ENCODE measurements at regions not wholly inside any gene's neighbourhood (a gene's known extent, or its start where the extent isn't known, plus 50 kb on each side); places are given as distances from the start of the nearest gene placed in this dataset.

DNA sequence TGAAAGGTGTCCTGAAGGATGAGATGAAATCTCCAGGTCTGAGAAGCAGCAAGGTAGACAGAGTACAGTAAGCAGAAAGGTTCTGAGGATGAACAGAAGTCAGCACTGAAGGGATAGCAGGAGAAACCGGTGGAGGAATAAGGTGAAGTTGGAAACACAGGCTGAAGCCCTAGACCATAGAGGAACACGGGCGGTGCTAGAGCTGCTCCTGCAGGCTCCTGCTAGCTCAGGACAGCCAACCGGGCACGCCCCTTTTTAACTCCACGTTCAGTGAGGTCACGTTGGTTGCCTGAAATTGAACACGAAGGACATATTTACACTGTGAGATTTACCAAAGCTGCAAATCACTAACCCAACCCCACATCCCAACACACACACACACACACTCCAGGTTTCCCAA is 1886.4 kb upstream of the AGA start:
- Histone ChIP-seq H4K20me1 (ENCODE audit: insufficient read depth, low read length) (no peaks in the 10 kb centered on the region), H3K9ac (ENCODE audit: low read length) (no peak overlapping the region), H3K9me3 (replicated peaks; ENCODE audit: insufficient read depth, low read length) (no peaks in the 10 kb centered on the region), H3K27me3 (replicated peaks; ENCODE audit: insufficient read depth, low read length) (no peaks in the 10 kb centered on the region), H3K79me2 (ENCODE audit: low read length) (no peaks in the 10 kb centered on the region), H3K4me1 (ENCODE audit: low read length) (no peaks in the 10 kb centered on the region), H3K4me3 (ENCODE audit: low read length) (no peak overlapping the region), H3F3A (ENCODE audit: insufficient read depth, low read length) (no peaks in the 10 kb centered on the region), H3K36me3 (replicated peaks; ENCODE audit: insufficient read depth, low read length) (no peaks in the 10 kb centered on the region), H3K9me2 (replicated peaks; ENCODE audit: insufficient read depth, low read length) (no peaks in the 10 kb centered on the region), H3K4me2 (ENCODE audit: low read depth, low read length) (no peak overlapping the region), H3K27ac (ENCODE audit: low read length) (no peak overlapping the region), H2AFZ (ENCODE audit: low read length) (no peak overlapping the region)
- no peak for DNase-seq
- TF ChIP-seq EZH2 (optimal IDR thresholded peaks at IDR 0.05; ENCODE audit: low read depth, low read length) (no peak), EZH2phosphoT487 (IDR thresholded peaks at IDR 0.05; ENCODE audit: low read length) (no peak)
- TF ChIP-seq, protein P1, sequence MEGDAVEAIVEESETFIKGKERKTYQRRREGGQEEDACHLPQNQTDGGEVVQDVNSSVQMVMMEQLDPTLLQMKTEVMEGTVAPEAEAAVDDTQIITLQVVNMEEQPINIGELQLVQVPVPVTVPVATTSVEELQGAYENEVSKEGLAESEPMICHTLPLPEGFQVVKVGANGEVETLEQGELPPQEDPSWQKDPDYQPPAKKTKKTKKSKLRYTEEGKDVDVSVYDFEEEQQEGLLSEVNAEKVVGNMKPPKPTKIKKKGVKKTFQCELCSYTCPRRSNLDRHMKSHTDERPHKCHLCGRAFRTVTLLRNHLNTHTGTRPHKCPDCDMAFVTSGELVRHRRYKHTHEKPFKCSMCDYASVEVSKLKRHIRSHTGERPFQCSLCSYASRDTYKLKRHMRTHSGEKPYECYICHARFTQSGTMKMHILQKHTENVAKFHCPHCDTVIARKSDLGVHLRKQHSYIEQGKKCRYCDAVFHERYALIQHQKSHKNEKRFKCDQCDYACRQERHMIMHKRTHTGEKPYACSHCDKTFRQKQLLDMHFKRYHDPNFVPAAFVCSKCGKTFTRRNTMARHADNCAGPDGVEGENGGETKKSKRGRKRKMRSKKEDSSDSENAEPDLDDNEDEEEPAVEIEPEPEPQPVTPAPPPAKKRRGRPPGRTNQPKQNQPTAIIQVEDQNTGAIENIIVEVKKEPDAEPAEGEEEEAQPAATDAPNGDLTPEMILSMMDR (IDR thresholded peaks at IDR 0.05; ENCODE audit: low read length) = no peak

DNA sequence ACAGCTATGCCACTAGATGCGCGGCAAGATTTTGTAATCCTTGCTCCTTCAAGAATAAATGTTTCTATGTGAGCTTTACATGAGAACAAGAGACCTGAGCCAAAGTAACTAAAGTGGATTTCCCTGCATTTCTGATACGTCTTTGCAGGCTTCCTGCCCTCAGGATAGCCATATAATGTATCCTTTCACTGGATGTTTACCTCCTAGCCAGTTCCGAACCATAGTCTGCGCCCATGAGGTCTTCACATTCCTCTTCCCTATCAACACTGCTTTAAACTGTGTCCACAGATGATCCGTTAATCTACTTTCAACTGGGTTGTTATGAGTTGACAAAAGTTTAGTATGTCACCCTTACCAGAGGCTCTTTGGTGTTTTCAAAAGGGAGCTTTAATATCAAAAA is 1889.1 kb upstream of the AGA start:
- Histone ChIP-seq H3K79me2 (ENCODE audit: low read length) (no peaks in the 10 kb centered on the region), H3K4me2 (ENCODE audit: low read depth, low read length) (no peak overlapping the region), H3K4me1 (ENCODE audit: low read length) (no peaks in the 10 kb centered on the region), H3K9me3 (replicated peaks; ENCODE audit: insufficient read depth, low read length) (no peaks in the 10 kb centered on the region), H3K27me3 (replicated peaks; ENCODE audit: insufficient read depth, low read length) (no peaks in the 10 kb centered on the region), H3K9ac (ENCODE audit: low read length) (no peak overlapping the region), H3F3A (ENCODE audit: insufficient read depth, low read length) (no peaks in the 10 kb centered on the region), H4K20me1 (ENCODE audit: insufficient read depth, low read length) (no peaks in the 10 kb centered on the region), H3K36me3 (replicated peaks; ENCODE audit: insufficient read depth, low read length) (no peaks in the 10 kb centered on the region), H3K9me2 (replicated peaks; ENCODE audit: insufficient read depth, low read length) (no peaks in the 10 kb centered on the region), H2AFZ (ENCODE audit: low read length) (no peak overlapping the region), H3K4me3 (ENCODE audit: low read length) (no peak overlapping the region), H3K27ac (ENCODE audit: low read length) (no peak overlapping the region)
- no peak for DNase-seq
- TF ChIP-seq EZH2phosphoT487 (IDR thresholded peaks at IDR 0.05; ENCODE audit: low read length) (no peak), EZH2 (optimal IDR thresholded peaks at IDR 0.05; ENCODE audit: low read depth, low read length) (no peak)
- TF ChIP-seq, protein P1 (IDR thresholded peaks at IDR 0.05; ENCODE audit: low read length) = no peak

DNA sequence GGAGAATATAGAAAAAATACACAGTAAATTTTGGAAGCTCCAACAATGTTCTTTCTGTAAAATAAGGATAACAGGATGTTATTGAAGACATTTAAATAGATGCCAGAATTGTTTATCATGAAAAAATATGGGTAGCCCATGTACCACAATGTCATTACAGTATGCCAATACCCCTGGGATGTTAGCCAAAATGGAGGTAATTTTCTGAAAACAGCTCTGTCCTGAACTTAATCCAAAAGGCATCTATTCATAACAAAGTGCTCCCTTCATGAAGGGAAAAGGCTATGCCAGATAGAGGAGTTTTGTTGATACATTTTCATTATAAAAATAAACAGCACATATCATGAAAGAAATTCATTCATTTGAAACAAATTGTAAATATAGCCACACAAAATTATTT is 1902.6 kb upstream of the AGA start:
- no peaks in the 10 kb centered on the region for H3K9me3 ChIP-seq (replicated peaks; ENCODE audit: insufficient read depth, low read length)
- no peak for TF ChIP-seq EZH2phosphoT487 (IDR thresholded peaks at IDR 0.05; ENCODE audit: low read length)
- TF ChIP-seq, protein P1 (IDR thresholded peaks at IDR 0.05; ENCODE audit: low read length) = no peak
- no peak for TF ChIP-seq EZH2 (optimal IDR thresholded peaks at IDR 0.05; ENCODE audit: low read depth, low read length)
- H3K9me2 ChIP-seq (replicated peaks; ENCODE audit: insufficient read depth, low read length) = no peaks in the 10 kb centered on the region
- H3K4me3 ChIP-seq (ENCODE audit: low read length) = no peak overlapping the region
- no peak for DNase-seq
- H4K20me1 ChIP-seq (ENCODE audit: insufficient read depth, low read length) = no peaks in the 10 kb centered on the region
- H3K36me3 ChIP-seq (replicated peaks; ENCODE audit: insufficient read depth, low read length) = no peaks in the 10 kb centered on the region
- H3K79me2 ChIP-seq (ENCODE audit: low read length) = no peaks in the 10 kb centered on the region
- no peak overlapping the region for H2AFZ ChIP-seq (ENCODE audit: low read length)
- no peaks in the 10 kb centered on the region for H3K4me1 ChIP-seq (ENCODE audit: low read length)
- H3K4me2 ChIP-seq (ENCODE audit: low read depth, low read length) = no peak overlapping the region
- no peak overlapping the region for H3K27ac ChIP-seq (ENCODE audit: low read length)
- H3K9ac ChIP-seq (ENCODE audit: low read length) = no peak overlapping the region
- no peaks in the 10 kb centered on the region for H3F3A ChIP-seq (ENCODE audit: insufficient read depth, low read length)
- H3K27me3 ChIP-seq (replicated peaks; ENCODE audit: insufficient read depth, low read length) = no peaks in the 10 kb centered on the region

Measured in MM.1S (cell line).